HG02642 (cell line): ENCODE measurements at regions not wholly inside any gene's neighbourhood (a gene's known extent, or its start where the extent isn't known, plus 50 kb on each side); places are given as distances from the start of the nearest gene placed in this dataset.

Source experiments
- ATAC-seq: cut with Tn5 transposase; IDR thresholded peaks from one replicate; pipeline ENCODE4 v1.9.1; 2021; ENCODE audit warnings: mild to moderate bottlenecking; ENCODE audit not compliant: unreplicated experiment, poor library complexity

DNA sequence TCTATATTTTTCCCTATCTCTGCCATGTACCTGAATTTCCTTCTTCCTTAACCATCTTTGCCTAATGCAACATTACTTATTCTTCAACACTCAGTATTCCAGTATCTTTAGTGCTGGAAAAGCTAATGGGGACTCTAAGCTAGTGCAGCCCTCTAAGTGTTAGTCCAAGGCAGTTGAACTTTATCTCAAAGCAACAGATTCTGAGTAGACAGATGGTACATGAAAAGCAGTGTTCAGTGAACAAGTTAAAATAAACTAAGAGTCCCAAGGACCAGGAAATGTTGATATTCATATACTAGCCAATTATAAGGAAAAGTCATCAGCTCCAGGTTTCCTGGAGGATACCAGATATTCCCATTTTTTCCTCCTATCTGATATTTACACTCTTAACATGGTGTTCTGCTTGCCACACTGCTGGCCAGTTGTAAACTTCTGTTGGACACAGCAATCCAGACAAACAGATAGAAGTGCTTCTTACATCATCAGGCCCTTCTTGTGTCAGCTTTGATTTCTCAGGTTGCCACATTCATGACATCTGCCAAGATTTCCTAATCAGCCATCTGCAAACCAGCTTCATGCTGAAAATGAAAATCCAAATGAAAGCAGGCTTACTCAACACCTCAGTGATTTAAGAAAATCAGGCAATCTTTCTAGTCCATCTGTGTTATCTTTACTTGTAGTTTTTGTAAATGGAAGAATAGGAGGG lies 255.9 kb upstream of the POU2AF2 start:
- ATAC-seq: no peak

DNA sequence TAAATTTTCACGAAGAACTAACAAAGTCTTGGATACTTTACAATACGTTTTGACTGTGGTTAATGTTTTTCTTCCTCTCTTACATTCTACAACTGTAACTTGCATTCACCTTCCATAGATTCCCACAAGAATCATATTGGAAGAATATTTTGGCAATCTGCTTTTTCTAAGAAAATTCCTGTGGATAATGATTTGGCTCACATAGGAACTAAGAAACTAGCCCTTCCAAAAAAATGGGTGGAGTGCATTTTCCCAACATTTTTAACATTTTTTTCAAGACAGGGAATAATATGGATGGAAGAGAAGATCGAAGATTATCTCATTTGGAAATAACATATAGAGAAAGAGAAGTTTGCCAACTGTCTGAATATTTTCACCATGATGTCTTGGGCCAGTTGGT lies 256.9 kb upstream of the POU2AF2 start:
- no peak for ATAC-seq

- no peak for ATAC-seq
These were observed 259.5 kb upstream of the POU2AF2 start for GRCh38 chr11:110986016-110986415.

GRCh38 chr11:110985547-110985946 lies 260.0 kb upstream of the POU2AF2 start:
- no peak for ATAC-seq

DNA sequence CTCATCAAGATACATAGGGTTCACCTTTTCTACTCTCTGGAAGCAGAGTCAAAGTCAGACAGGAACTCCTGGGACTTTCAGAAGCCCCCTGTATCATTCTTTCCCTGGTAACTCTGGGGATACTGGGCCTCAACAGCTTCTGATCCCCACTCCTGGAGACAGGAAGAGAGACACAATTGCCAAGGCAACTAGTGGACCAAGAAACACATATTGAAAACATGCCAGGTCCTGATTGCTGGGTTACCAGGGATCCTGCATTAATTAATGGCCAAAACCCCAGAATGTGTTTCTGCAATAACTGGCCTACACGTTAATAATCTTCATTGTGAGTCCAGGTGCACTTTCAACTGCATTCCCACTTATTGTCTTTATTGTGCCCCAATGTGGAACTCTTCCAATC lies 260.8 kb upstream of the POU2AF2 start:
- ATAC-seq: no peak

DNA sequence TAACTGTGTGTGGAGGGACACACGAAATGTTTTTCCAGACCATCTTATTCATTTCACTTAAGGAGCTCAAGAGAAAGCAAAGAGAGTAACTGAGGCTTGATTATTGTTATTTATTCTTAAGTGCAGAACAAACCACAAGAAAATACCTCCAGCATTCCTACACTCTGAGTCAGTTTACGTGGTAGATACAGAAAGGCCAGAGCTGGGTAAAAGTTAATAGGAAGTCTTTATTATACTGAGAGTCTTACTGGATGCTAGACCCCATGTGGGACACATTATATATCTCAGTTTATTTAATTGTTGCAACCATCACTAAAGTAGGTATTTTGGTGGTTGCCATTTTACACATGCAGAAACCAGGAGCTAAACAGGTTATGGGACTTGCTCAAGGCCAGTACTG lies 261.4 kb upstream of the POU2AF2 start:
- ATAC-seq: no peak

- ATAC-seq: no peak
These were observed 263.3 kb upstream of the POU2AF2 start for GRCh38 chr11:110982214-110982613.

DNA sequence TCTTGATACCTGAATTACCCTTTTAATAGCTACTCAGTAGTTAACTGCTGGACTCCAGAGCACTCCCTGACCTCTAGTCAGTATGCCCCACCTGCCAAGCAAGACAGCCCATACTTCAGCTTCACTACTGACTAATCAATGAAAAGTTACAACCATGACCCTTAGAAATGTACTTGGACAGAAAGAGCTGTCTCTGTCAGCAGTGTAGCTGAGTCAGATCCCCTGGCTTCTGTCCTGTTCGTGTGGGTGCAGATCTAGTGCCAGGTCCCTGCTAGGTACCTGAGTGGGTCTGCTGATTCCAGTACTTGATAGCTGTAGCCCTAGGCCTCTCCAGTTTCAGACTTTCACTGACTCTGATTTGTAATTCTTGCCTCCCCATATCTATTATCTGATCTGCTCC lies 265.8 kb upstream of the POU2AF2 start:
- no peak for ATAC-seq

DNA sequence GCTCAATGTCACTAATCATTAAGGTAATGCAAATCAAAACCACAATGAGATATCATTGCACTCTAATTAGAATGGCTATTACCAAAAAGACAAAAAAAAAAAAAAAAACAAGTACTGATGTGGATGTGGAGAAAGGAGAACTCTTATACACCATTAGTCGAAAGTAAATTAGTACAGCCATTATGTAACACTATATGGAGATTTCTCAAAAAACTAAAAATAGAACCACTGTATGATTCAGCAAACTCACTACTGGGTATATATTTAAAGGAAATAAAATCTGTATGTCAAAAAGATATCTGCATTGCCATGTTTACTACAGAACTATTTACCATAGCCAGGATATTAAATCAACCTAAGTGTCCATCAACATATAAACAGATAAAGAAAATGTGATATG lies 265.4 kb upstream of the ARHGAP20 start:
- ATAC-seq: no peak

GRCh38 chr11:110974731-110975130 lies 262.5 kb upstream of the ARHGAP20 start:
- no peak for ATAC-seq

DNA sequence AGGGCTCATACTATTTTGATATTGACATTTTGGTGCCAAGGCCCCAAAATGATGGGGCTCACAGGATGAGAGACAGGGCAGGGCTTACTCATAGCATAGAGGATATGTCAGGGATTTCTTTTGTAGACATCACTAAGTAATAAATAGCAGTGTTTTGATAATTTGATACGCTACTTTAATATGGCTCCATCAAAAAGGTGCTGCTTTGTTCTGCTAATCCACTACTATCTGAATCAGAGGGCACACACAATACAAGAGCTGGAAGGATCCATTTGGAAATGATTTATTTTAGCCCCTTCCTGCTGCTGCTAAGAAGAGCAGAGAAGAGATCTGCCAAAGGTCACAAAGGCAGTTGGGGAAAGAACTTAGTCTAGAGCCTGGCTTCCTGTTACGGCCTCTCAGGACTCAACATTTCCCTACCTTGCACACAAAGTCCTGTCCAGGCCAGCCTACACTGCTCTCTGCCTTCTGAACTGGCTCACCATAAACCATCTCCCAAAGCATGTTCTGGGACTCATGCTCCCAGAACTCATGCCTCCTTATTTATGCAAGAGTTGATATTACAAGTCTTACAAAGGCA lies 261.3 kb upstream of the ARHGAP20 start:
- no peak for ATAC-seq

DNA sequence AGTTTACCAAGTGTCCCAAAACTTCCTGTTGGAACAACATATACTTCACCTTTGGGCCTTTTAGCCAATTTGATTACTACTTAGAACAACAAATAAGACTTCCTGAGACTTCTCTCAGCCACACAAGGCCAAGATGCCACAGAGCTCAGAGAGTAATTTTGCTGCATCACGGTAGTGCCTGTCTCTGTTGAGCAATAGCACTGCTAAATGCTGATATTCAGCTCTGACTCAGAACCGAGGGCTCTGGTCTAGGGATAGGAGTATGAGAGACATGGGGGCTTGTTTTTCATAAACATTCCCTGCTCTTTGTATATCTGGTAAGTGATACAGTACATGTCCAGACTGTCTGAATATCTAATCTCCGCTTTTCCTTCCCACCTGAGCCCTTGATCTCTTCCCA lies 260.4 kb upstream of the ARHGAP20 start:
- no peak for ATAC-seq

GRCh38 chr11:110972106-110972505 lies 259.9 kb upstream of the ARHGAP20 start:
- ATAC-seq: no peak

- ATAC-seq: no peak
These were observed 258.9 kb upstream of the ARHGAP20 start for GRCh38 chr11:110971140-110971539.

- no peak for ATAC-seq
These were observed 256.3 kb upstream of the ARHGAP20 start for GRCh38 chr11:110968348-110969062.

DNA sequence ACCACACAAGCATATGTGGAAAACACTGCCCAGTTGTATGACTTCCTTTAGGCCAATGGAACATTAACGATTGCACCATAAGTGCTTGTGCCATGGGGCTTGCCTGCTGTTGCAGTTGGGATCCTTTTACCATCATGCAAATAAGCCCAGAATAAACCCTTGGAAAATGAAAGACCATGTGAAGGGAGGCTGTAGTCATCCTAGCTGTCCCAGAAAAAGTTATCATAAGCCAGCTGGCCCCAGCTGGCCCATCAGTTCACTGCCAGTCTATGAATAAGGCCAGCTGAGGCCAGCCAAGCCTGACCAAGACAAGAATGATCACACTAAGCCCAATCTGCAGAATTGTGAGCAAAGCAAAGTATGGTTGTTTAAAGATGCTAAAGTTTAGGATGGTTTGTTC lies 253.9 kb upstream of the ARHGAP20 start:
- no peak for ATAC-seq

DNA sequence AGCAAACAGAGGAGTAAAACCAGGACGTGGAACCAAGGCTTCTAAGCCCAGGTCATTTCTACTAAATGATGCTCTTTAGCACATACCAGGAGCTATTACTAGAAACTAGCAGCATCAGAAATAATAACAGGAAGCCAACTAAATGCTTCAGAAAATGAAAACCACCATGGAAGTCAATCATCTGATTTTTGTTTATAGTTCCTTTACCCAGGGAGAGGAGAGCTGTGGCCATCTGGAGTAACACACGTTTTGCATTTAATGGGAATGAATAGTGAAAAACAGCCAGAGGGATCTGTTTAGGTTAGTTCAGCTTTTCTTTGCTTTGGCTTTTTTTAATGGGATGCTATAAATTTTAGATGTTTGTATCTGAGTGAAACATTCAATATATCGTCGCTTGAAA lies 250.7 kb upstream of the ARHGAP20 start:
- no peak for ATAC-seq

- ATAC-seq: no peak
These were observed 247.9 kb upstream of the ARHGAP20 start for GRCh38 chr11:110960167-110960566.

- no peak for ATAC-seq
These were observed 246.0 kb upstream of the ARHGAP20 start for GRCh38 chr11:110958216-110958615.

DNA sequence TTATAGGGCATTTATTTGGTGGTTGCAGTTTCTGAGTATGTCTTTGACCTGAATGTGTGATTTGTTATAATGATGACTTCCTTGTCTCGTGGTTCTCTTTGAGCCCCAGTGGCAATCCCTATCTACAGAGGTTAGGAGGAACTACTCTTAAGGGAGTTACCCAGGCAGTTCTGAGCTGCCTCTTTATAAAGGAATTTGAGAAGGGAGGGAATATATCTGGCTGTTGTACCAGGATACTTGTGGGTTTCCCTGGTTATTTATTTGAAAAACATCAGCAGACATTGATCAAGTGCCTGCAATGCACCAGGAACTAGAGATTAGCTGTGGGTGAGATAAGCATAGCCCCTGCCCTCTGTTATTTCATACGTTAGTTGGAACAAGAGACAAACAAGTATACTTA lies 243.5 kb upstream of the ARHGAP20 start:
- no peak for ATAC-seq

GRCh38 chr11:110951950-110952503 lies 239.8 kb upstream of the ARHGAP20 start:
- no peak for ATAC-seq
